GM12874 (cell line): ENCODE measurements at regions not wholly inside any gene's neighbourhood (a gene's known extent, or its start where the extent isn't known, plus 50 kb on each side); places are given as distances from the start of the nearest gene placed in this dataset.

Experiments used
- TF ChIP-seq, protein P1 (sequence below): IDR thresholded peaks from 2 replicates; pipeline ENCODE4 v1.5.1; 2011; ENCODE audit warnings: low read depth, mild to moderate bottlenecking, control low read depth, low read length, moderate library complexity; ENCODE audit not compliant: insufficient read depth

DNA sequence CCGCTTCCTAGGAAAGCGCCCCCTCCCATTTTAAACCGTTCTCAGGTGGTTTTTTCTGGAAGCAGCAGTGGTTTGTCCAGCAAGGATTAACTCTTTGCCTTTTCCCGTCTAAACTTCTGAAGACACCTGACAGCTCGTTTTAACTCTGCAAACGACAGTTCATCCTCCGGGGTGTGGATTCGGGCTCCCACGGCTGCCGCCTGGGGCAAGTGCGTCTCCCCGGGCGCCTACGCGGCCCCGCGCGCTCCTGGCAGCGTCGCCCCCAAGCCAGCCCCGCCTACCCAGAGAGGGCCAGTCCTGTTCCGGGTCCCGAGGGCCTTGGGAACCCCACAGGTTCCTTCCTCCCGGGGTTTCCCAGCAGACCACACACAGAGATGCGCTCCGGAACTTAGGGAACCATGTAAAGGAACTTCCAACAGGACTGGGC, 54.4 kb downstream of the PRR18 start:
- TF ChIP-seq, protein P1, sequence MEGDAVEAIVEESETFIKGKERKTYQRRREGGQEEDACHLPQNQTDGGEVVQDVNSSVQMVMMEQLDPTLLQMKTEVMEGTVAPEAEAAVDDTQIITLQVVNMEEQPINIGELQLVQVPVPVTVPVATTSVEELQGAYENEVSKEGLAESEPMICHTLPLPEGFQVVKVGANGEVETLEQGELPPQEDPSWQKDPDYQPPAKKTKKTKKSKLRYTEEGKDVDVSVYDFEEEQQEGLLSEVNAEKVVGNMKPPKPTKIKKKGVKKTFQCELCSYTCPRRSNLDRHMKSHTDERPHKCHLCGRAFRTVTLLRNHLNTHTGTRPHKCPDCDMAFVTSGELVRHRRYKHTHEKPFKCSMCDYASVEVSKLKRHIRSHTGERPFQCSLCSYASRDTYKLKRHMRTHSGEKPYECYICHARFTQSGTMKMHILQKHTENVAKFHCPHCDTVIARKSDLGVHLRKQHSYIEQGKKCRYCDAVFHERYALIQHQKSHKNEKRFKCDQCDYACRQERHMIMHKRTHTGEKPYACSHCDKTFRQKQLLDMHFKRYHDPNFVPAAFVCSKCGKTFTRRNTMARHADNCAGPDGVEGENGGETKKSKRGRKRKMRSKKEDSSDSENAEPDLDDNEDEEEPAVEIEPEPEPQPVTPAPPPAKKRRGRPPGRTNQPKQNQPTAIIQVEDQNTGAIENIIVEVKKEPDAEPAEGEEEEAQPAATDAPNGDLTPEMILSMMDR = no peak

DNA sequence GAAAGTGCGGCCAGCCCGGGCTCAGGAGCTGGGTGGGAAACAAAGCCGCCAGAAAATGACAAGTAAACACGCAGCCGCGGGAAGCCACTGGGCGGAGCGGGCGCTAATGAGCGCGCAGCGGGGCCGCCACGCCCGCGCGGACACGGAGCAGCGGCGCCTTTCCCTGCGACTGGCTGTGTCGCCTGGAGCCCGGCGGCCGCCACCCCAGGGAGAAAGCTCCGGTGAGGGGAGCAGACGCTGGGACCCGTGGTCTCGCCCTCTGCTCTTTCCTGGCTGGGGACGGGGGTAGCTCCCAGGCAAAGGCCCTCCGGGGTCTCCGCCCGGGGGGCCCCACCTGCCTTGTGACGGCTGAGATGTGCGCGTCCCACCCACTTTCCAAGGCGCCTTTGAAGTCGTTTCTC, 54.9 kb downstream of the PRR18 start:
- TF ChIP-seq, protein P1 = 0 out of 2 replicates have a peak, but pooled peaks have one; percentile 2

- TF ChIP-seq, protein P1 = no peak
These were observed 55.6 kb downstream of the PRR18 start for GRCh38 chr6:166252601-166253000.

DNA sequence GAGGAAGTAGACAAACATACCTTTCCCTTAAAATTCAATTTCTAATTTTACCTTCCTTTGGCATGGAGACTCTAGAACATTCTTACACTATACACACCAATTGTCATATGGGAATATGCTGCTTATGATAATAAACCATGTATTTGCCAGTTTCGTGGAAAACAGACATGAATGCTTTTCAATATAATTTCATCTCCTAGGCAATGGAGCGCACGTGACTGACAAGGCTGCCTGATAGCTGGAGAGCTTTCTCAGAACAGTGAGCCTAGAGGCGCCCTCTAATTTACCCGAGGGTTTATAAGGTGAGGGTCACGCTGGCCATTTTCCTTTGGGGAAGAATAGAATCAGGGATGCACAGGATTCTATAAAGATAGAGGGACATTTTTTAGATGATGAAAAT, 56.5 kb downstream of the PRR18 start:
- TF ChIP-seq, protein P1 = no peak

- TF ChIP-seq, protein P1 = no peak
These were observed 57.0 kb downstream of the PRR18 start for GRCh38 chr6:166251211-166251610.

DNA sequence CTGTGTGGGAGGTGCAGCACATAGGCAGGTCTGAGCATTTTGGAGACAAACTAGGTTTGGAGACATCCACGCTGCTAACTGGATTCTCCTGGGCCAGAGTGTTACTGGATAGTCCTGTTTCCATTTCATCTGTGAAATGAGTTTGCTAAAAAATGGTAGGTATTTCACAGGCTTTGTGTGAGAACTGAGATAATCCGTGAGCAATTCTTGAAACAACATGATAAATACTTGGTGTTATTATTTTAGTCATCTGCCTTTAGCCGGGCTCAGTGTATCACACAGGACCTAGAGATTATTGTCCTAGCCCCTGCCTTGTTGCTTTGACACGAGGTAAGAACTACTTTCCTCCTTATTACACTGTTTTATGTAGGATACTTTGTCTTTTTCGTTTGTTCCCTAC, 63.0 kb downstream of the PRR18 start:
- TF ChIP-seq, protein P1 = no peak

DNA sequence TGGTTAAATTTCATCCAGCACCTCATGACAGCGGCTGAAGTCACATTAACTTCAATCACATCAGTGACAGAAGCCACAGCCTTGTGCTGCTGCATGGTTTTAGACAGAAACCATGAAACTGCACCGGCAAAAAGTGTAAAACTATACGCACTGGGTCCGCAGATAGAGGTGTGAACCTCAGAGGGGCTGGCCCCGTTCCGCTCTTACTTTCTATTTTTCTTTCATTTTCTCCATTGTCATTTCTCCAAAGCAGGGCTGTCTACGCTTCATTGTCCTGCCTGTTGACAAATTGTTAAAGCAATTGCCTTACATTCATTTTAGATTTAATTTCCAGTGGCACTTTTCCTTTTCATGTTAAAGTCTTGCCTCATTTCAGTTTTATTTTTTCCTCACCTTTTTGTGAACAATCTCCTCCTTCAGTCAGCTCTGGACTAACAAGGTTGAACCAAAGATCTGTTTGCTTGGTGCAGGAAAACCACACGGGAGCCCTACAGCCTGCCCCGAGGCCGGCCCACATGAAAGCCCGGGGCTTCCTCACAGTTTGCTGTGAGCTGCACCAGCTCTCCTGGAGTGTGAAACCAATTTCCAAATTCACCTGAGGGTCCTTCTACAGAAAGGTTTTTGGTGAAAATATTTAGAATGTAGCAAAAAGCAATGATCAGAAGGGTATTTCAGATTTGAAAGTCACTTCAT, 63.7 kb downstream of the PRR18 start:
- TF ChIP-seq, protein P1 = no peak
